ENCODE measurements at regions not wholly inside any gene's neighbourhood (a gene's known extent, or its start where the extent isn't known, plus 50 kb on each side); places are given as distances from the start of the nearest gene placed in this dataset.
"Not testable (repeated sequence)": the region's sequence is repeated elsewhere in the genome, so short reads cannot be mapped to it uniquely, and the experiment has no call there.

GRCh38 chr17:22044706-22045246, 352.5 kb downstream of the KCNJ18 start:
- DNase-seq; H3K4me3 Mint-ChIP-seq; H3K27ac Mint-ChIP-seq; H3K36me3 Mint-ChIP-seq; H3K27me3 Mint-ChIP-seq (ENCODE audit: low read depth in 3 of 3); H3K4me1 Mint-ChIP-seq: not testable (repeated sequence)
- peaks cover 2 to 18% (median 9%) of the 10 kb centered on the region in 6 donors for H3K9me3 Mint-ChIP-seq

DNA sequence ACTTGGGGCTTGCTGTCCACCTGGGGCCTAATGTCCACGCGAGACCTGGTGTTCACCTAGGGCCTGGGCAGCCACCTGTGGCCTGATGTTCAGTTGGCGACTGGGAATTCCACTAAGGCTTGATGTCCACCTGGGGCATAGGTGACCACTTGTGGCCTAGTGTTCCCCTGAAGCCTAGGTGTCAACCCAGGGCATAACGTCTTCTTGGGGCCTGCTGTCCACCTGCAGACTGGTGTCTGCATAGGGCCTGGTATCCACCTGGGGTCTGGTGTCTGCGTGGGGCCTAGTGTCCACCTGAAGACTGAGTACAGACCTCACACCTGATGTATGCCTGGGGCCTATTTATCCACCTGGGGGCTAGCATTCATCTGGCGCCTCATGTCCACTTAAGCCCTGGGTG, 355.2 kb downstream of the KCNJ18 start:
- not testable (repeated sequence) for H3K27ac Mint-ChIP-seq; H3K27me3 Mint-ChIP-seq (ENCODE audit: low read depth in 3 of 3); DNase-seq; H3K4me1 Mint-ChIP-seq; H3K36me3 Mint-ChIP-seq; H3K4me3 Mint-ChIP-seq
- H3K9me3 Mint-ChIP-seq: peaks cover 2 to 17% (median 8%) of the 10 kb centered on the region in 6 donors

DNA sequence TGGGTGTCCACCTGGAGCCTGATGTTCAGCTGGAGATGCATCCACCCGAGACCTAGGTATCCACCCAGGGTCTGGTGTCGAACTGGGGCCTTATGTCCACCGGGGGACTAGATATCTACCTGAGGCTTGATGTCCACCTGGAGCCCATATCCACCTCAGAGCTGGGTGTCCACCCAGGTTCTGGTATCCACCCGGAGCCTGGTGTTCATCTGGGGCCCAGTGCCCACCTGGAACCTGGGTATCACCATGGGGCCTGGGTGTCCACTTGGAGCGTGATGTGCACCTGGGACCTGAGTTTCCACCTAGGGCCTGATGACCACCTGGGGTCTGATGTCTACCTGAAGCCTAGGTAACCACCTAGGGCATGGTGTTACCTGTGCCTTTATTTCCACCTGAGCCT, 355.9 kb downstream of the KCNJ18 start:
- not testable (repeated sequence) for H3K36me3 Mint-ChIP-seq; H3K4me1 Mint-ChIP-seq; H3K4me3 Mint-ChIP-seq; H3K27me3 Mint-ChIP-seq (ENCODE audit: low read depth in 3 of 3); H3K27ac Mint-ChIP-seq; DNase-seq
- H3K9me3 Mint-ChIP-seq: peaks cover 2 to 15% (median 8%) of the 10 kb centered on the region in 6 donors

GRCh38 chr17:22050766-22051165, 358.4 kb downstream of the KCNJ18 start:
- H3K4me3 Mint-ChIP-seq; H3K27me3 Mint-ChIP-seq (ENCODE audit: low read depth in 3 of 3); H3K9me3 Mint-ChIP-seq; H3K36me3 Mint-ChIP-seq; DNase-seq; H3K27ac Mint-ChIP-seq; H3K4me1 Mint-ChIP-seq: not testable (repeated sequence)

- H3K9me3 Mint-ChIP-seq; H3K27ac Mint-ChIP-seq; H3K36me3 Mint-ChIP-seq; H3K4me3 Mint-ChIP-seq; DNase-seq; H3K4me1 Mint-ChIP-seq; H3K27me3 Mint-ChIP-seq (ENCODE audit: low read depth in 3 of 3): not testable (repeated sequence)
These were observed 360.4 kb downstream of the KCNJ18 start for GRCh38 chr17:22052715-22053114.

- not testable (repeated sequence) for H3K27ac Mint-ChIP-seq
These were observed 364.2 kb downstream of the KCNJ18 start for GRCh38 chr17:22056566-22056965.

GRCh38 chr17:22075918-22076317, 383.6 kb downstream of the KCNJ18 start:
- not testable (repeated sequence) for H3K4me3 Mint-ChIP-seq; DNase-seq; H3K27me3 Mint-ChIP-seq (ENCODE audit: low read depth in 3 of 3); H3K27ac Mint-ChIP-seq; H3K4me1 Mint-ChIP-seq; H3K36me3 Mint-ChIP-seq
- H3K9me3 Mint-ChIP-seq: peaks cover 4 to 12% (median 7%) of the 10 kb centered on the region in 6 donors

More at GRCh38 chr17:22056566-22056965, 364.2 kb downstream of the KCNJ18 start:
- H3K36me3 Mint-ChIP-seq; DNase-seq; H3K27me3 Mint-ChIP-seq (ENCODE audit: low read depth in 3 of 3); H3K4me1 Mint-ChIP-seq; H3K4me3 Mint-ChIP-seq: not testable (repeated sequence)
- peaks cover 4 to 15% (median 9%) of the 10 kb centered on the region in 6 donors for H3K9me3 Mint-ChIP-seq

GRCh38 chr17:22088589-22088988, 396.3 kb downstream of the KCNJ18 start:
- H3K4me3 Mint-ChIP-seq; H3K36me3 Mint-ChIP-seq; H3K4me1 Mint-ChIP-seq; H3K27me3 Mint-ChIP-seq (ENCODE audit: low read depth in 3 of 3); DNase-seq; H3K27ac Mint-ChIP-seq: not testable (repeated sequence)
- H3K9me3 Mint-ChIP-seq: peaks cover 3 to 37% (median 31%) of the 10 kb centered on the region in 6 donors

DNA sequence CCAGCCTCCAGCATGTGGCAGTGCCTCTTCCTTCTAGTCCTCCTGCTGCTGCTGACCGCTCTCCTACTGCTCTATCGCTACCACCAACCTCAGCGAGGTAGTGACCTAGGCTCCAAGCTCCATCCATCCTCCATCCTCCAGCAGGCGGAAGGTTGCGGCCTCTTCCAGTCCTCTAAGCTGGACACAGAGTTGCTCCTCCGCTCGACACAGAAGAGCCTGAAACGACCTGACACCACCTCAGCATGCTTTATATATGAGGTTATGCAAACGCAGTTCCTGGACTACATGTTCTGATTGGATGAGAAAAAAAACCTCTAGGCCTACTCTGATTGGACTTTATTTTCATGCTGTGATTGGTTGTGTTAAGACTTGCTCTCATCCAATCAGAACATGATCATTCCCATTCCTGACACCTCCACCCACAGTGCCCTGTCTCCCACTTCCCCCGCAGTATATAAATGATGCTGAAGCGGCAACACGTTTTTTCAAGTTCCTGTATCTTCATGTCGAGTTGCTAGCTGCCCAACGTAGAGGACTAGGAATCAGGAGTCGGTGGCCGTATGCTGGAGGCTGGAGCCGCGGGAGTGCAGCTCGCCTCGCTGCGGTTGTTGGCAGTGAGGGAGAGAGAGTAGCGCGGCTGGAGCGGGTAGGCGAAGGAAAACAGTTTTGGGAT, 398.1 kb downstream of the KCNJ18 start:
- no peak for DNase-seq
- H3K4me3 Mint-ChIP-seq: no peak overlapping the region
- peaks cover 0 to 4% (median 1%) of the 10 kb centered on the region in 3 donors for H3K27me3 Mint-ChIP-seq (ENCODE audit: low read depth in 3 of 3)
- H3K36me3 Mint-ChIP-seq: no peaks in the 10 kb centered on the region
- no peaks in the 10 kb centered on the region for H3K4me1 Mint-ChIP-seq
- no peak overlapping the region for H3K27ac Mint-ChIP-seq
- H3K9me3 Mint-ChIP-seq: peaks cover 3 to 47% (median 33%) of the 10 kb centered on the region in 6 donors

GRCh38 chr17:22091041-22091679, 398.8 kb downstream of the KCNJ18 start:
- H3K9me3 Mint-ChIP-seq: peaks cover 3 to 45% (median 32%) of the 10 kb centered on the region in 6 donors
- not testable (repeated sequence) for H3K36me3 Mint-ChIP-seq; H3K4me3 Mint-ChIP-seq; DNase-seq; H3K27ac Mint-ChIP-seq; H3K27me3 Mint-ChIP-seq (ENCODE audit: low read depth in 3 of 3); H3K4me1 Mint-ChIP-seq

- peaks cover 3 to 41% (median 28%) of the 10 kb centered on the region in 6 donors for H3K9me3 Mint-ChIP-seq
- H3K27me3 Mint-ChIP-seq (ENCODE audit: low read depth in 3 of 3); DNase-seq; H3K36me3 Mint-ChIP-seq; H3K27ac Mint-ChIP-seq; H3K4me3 Mint-ChIP-seq; H3K4me1 Mint-ChIP-seq: not testable (repeated sequence)
These were observed 399.5 kb downstream of the KCNJ18 start for GRCh38 chr17:22091840-22092239.

DNA sequence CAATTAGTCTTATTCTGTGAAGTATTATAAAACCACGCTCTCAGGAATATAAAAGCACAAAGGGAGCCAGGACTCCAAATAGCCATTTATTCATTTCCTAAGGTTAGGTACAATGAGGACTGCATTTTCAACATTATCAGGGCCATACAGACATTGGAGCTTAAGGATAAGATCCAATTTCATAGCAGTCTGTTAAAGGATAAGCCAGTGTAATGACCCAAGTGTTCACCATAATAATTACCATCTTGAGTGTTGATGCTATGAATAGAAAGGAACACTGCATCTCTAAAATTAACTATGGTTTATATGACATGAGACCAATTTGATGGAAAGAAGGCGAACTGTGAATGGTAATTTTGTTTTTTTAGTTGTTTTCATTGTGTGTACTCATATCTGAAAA, 403.1 kb downstream of the KCNJ18 start:
- H3K9me3 Mint-ChIP-seq: peaks cover 0 to 41% (median 14%) of the 10 kb centered on the region in 6 donors
- not testable (repeated sequence) for H3K27ac Mint-ChIP-seq; H3K27me3 Mint-ChIP-seq (ENCODE audit: low read depth in 3 of 3); H3K4me3 Mint-ChIP-seq; H3K36me3 Mint-ChIP-seq; DNase-seq; H3K4me1 Mint-ChIP-seq

DNA sequence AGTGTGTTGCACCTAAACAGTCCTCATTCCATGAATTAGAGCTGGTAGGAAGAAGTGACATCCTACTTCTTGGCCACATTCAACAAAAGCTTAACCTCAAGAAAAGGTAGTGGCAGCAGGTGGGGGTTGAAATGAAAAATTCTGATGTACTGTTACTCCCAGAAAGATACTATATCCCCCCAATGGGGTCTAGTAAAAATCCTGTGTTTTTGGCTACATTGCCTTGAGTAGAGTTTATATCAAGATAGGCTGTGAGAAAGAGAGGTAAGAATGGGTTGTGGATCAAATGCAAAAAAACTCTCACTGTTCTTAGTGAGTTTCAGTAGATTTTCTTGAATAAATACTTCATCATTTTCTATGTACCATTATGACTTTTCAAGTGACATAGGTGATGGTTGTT, 407.3 kb downstream of the KCNJ18 start:
- not testable (repeated sequence) for H3K27ac Mint-ChIP-seq; DNase-seq; H3K4me3 Mint-ChIP-seq; H3K27me3 Mint-ChIP-seq (ENCODE audit: low read depth in 3 of 3); H3K4me1 Mint-ChIP-seq; H3K36me3 Mint-ChIP-seq
- H3K9me3 Mint-ChIP-seq: peaks cover 0 to 20% (median 8%) of the 10 kb centered on the region in 6 donors

DNA sequence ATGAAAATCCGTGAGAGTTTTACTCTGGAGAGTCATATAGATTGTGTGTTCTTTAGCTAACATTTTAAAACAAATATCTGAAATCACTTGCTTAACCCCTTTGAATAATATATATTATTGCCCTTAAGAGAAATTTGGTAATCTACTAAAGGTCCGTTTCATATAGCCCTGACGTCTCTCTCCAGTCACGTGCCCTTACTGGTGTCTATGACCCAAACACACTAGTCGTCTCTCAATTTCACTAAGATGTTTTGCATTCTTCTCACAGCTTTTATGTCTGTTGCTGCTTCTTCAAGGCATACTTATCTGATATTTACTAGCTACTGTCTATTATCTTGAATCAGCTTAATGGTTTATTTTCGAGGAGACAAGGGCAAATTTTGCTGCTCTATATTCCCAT, 409.9 kb downstream of the KCNJ18 start:
- Mint-ChIP-seq H3K36me3 (peaks cover 0 to 5% (median 4%) of the 10 kb centered on the region in 3 donors), H3K9me3 (peaks cover under 1 to 29% (median 12%) of the 10 kb centered on the region in 6 donors), H3K27ac (no peak overlapping the region), H3K4me1 (no peaks in the 10 kb centered on the region), H3K4me3 (no peak overlapping the region), H3K27me3 (ENCODE audit: low read depth in 3 of 3) (peaks cover 0 to 3% (median 0%) of the 10 kb centered on the region in 3 donors)
- no peak for DNase-seq
